H9 (cell line): ENCODE measurements at regions not wholly inside any gene's neighbourhood (a gene's known extent, or its start where the extent isn't known, plus 50 kb on each side); places are given as distances from the start of the nearest gene placed in this dataset.

Experiments
- DNase-seq: peaks from one replicate; pipeline ENCODE4 v3.0.0-alpha.2; 2017
- H2AFZ ChIP-seq: one replicate; pipeline ENCODE4 v1.6.1; 2013; ENCODE audit warnings: mild to moderate bottlenecking, low read length, control low read depth, moderate library complexity
- H2AK5ac ChIP-seq: 2 replicates; pipeline ENCODE4 v1.6.1; 2013; ENCODE audit warnings: low read length, control low read depth, mixed read lengths; ENCODE audit not compliant: insufficient read length
- H2BK120ac ChIP-seq: one replicate; pipeline ENCODE4 v1.6.1; 2013; ENCODE audit warnings: low read depth, mild to moderate bottlenecking, low read length, control low read depth, inconsistent platforms; ENCODE audit not compliant: poor library complexity, severe bottlenecking
- H2BK12ac ChIP-seq: 2 replicates; pipeline ENCODE4 v1.6.1; 2013; ENCODE audit warnings: low read length, control low read depth, mixed read lengths, low read depth; ENCODE audit not compliant: insufficient read length
- H2BK15ac ChIP-seq: 2 replicates; pipeline ENCODE4 v1.6.1; 2013; ENCODE audit warnings: low read depth, low read length, control low read depth
- H2BK20ac ChIP-seq: one replicate; pipeline ENCODE4 v1.6.1; 2013; ENCODE audit warnings: low read depth, mild to moderate bottlenecking, low read length, control low read depth, inconsistent platforms; ENCODE audit not compliant: poor library complexity, severe bottlenecking
- H2BK5ac ChIP-seq: 2 replicates; pipeline ENCODE4 v1.6.1; 2013; ENCODE audit warnings: low read length, control low read depth, mixed read lengths; ENCODE audit not compliant: insufficient read length
- H3K14ac ChIP-seq: 2 replicates; pipeline ENCODE4 v1.6.1; 2013; ENCODE audit warnings: low read length, control low read depth; ENCODE audit not compliant: insufficient read depth
- H3K18ac ChIP-seq: 2 replicates; pipeline ENCODE4 v1.6.1; 2013; ENCODE audit warnings: low read depth, mild to moderate bottlenecking, mixed read lengths, low read length, control low read depth; ENCODE audit not compliant: insufficient read length
- H3K23ac ChIP-seq: 2 replicates; pipeline ENCODE4 v1.6.1; 2013; ENCODE audit warnings: low read length, control low read depth, mixed read lengths, low read depth; ENCODE audit not compliant: insufficient read length
- H3K23me2 ChIP-seq: 2 replicates; pipeline ENCODE4 v1.6.1; 2013; ENCODE audit warnings: low read depth, mild to moderate bottlenecking, mixed read lengths, low read length, control low read depth; ENCODE audit not compliant: insufficient read length, poor library complexity, severe bottlenecking
- H3K27ac ChIP-seq: 2 replicates; pipeline ENCODE4 v1.5.1; 2013; ENCODE audit warnings: low read length, control low read depth, mixed read lengths, low read depth; ENCODE audit not compliant: insufficient read length
- H3K27me3 ChIP-seq: 2 replicates; pipeline ENCODE4 v1.6.1; 2013; ENCODE audit warnings: low read length, control low read depth, inconsistent platforms; ENCODE audit not compliant: insufficient read depth
- H3K4ac ChIP-seq: 2 replicates; pipeline ENCODE4 v1.6.1; 2013; ENCODE audit warnings: low read depth, mild to moderate bottlenecking, control low read depth, inconsistent platforms, low read length, moderate library complexity
- H3K4me1 ChIP-seq: 2 replicates; pipeline ENCODE4 v1.6.1; 2013; ENCODE audit warnings: low read length, control low read depth, inconsistent platforms; ENCODE audit not compliant: insufficient read depth
- H3K4me2 ChIP-seq: 2 replicates; pipeline ENCODE4 v1.6.1; 2013; ENCODE audit warnings: low read length, control low read depth, mixed read lengths; ENCODE audit not compliant: insufficient read length, insufficient read depth
- H3K56ac ChIP-seq: 2 replicates; pipeline ENCODE4 v1.6.1; 2013; ENCODE audit warnings: low read depth, mild to moderate bottlenecking, mixed read lengths, low read length, control low read depth; ENCODE audit not compliant: insufficient read length
- H3K79me1 ChIP-seq: 2 replicates; pipeline ENCODE4 v1.6.1; 2013; ENCODE audit warnings: low read depth, mild to moderate bottlenecking, moderate library complexity, low read length, control low read depth, inconsistent platforms; ENCODE audit not compliant: insufficient read depth, poor library complexity, severe bottlenecking
- H3K79me2 ChIP-seq: 2 replicates; pipeline ENCODE4 v1.6.1; 2013; ENCODE audit warnings: low read length, control low read depth, inconsistent platforms; ENCODE audit not compliant: insufficient read depth
- H3K9ac ChIP-seq: 2 replicates; pipeline ENCODE4 v1.6.1; 2013; ENCODE audit warnings: low read length, control low read depth, mixed read lengths; ENCODE audit not compliant: insufficient read length; ENCODE audit errors: extremely low read depth
- H3K9me3 ChIP-seq: one replicate; pipeline ENCODE4 v1.6.1; 2013; ENCODE audit warnings: low read depth, low read length, inconsistent platforms; ENCODE audit not compliant: control insufficient read depth
- H3T11ph ChIP-seq: one replicate; pipeline ENCODE4 v1.6.1; 2013; ENCODE audit warnings: mild to moderate bottlenecking, low read length, control low read depth, inconsistent platforms
- H4K20me1 ChIP-seq: one replicate; pipeline ENCODE4 v1.6.1; 2013; ENCODE audit not compliant: control insufficient read depth, insufficient read length, insufficient read depth
- H4K5ac ChIP-seq: 2 replicates; pipeline ENCODE4 v1.6.1; 2013; ENCODE audit warnings: low read depth, mild to moderate bottlenecking, mixed read lengths, low read length, control low read depth; ENCODE audit not compliant: insufficient read length
- H4K8ac ChIP-seq: replicated peaks from 2 replicates; pipeline ENCODE4 v1.6.1; 2013; ENCODE audit warnings: low read length, control low read depth, mixed read lengths, low read depth; ENCODE audit not compliant: insufficient read length
- H4K91ac ChIP-seq: 2 replicates; pipeline ENCODE4 v1.6.1; 2013; ENCODE audit warnings: low read depth, mild to moderate bottlenecking, moderate library complexity, mixed read lengths, low read length, control low read depth; ENCODE audit not compliant: insufficient read length
- H3K27ac Mint-ChIP-seq, 3 experiments: 2 replicates in 2 of 3; 3 replicates in 1 of 3; pipeline ENCODE4 v1.8.0; 2020 to 2021; ENCODE audit warnings: mixed read lengths in 3 of 3, mild to moderate bottlenecking in 1 of 3, moderate library complexity in 1 of 3
- H3K27me3 Mint-ChIP-seq: 2 replicates; pipeline ENCODE4 v1.8.0; 2021; ENCODE audit warnings: low read depth, mild to moderate bottlenecking, moderate library complexity, mixed read lengths
- H3K36me3 Mint-ChIP-seq, 3 experiments: 2 replicates in 2 of 3; 3 replicates in 1 of 3; pipeline ENCODE4 v1.8.0; 2020 to 2021; ENCODE audit warnings: low read depth in 3 of 3, mixed read lengths in 3 of 3; ENCODE audit not compliant: insufficient read depth in 1 of 3
- H3K4me1 Mint-ChIP-seq, 2 experiments: 2 replicates each; pipeline ENCODE4 v1.8.0; 2020; ENCODE audit warnings: mixed read lengths in 2 of 2
- H3K4me3 Mint-ChIP-seq, 2 experiments: 2 replicates in 1 of 2; 3 replicates in 1 of 2; pipeline ENCODE4 v1.8.0; 2020 to 2021; ENCODE audit warnings: mild to moderate bottlenecking in 2 of 2, mixed read lengths in 2 of 2, moderate library complexity in 1 of 2
- H3K9me3 Mint-ChIP-seq, 2 experiments: 2 replicates in 1 of 2; 3 replicates in 1 of 2; pipeline ENCODE4 v1.8.0; 2020; ENCODE audit warnings: mild to moderate bottlenecking in 2 of 2, mixed read lengths in 2 of 2, moderate library complexity in 1 of 2
- CTCF ChIP-seq: fragments of 200-600 bp; sonication (generic); conservative IDR thresholded peaks from 3 replicates; pipeline ENCODE4 v1.8.0; 2021; ENCODE audit warnings: antibody characterized with exemption, mild to moderate bottlenecking
- WGBS: extraction: QIAGEN DNeasy Blood & Tissue Kit; methylation state at CpG from one replicate; pipeline ENCODE4 v1.1.7; 2013; ENCODE audit warnings: missing lambda C conversion rate, low lambda C conversion rate, mixed read lengths; ENCODE audit not compliant: insufficient read length; ENCODE audit errors: extremely low coverage; 5-methylcytosine and 5-hydroxymethylcytosine counted together

DNA sequence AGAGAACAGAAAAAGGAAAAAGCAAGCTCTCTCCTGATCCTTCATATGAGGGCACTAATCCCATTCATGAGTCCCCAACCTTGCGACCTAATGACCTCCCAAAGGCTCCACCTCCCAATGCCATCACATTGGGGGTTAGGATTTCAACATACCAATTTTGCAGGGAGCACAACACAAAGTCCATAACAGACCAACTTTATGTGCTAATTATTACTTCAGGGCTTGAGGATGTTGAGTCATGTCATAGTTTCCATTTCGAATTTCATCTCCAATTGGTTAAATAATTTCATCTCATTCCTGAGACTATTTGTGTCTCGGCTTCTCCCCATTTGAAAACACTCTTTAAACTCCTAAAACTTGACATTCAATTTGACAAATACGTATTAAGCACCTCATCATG is 69.9 kb upstream of the KLF7 start:
- no peak for DNase-seq
- H3K36me3 Mint-ChIP-seq = no peaks in the 10 kb centered on the region; a peak in 1 of 7 replicates

More for the DNA sequence above, 69.9 kb upstream of the KLF7 start:
- WGBS = no CpG with 5 or more reads among the region's 4 CpGs
- H3K9me3 ChIP-seq = no peaks in the 10 kb centered on the region
- no peaks in the 10 kb centered on the region for H3K27me3 ChIP-seq
- Mint-ChIP-seq H3K9me3 (no peaks in the 10 kb centered on the region; a peak in 1 of 5 replicates), H3K4me3 (no peak overlapping the region), H3K4me1 (peaks cover 37 to 38% of the 10 kb centered on the region in 2 experiments), H3K27me3 (no peaks in the 10 kb centered on the region; the same call in 1 of the 2 replicates), H3K27ac (no peak overlapping the region)
- no peaks in the 10 kb centered on the region for H3K79me1 ChIP-seq
- H3K14ac ChIP-seq = no peak overlapping the region
- no peaks in the 10 kb centered on the region for H4K20me1 ChIP-seq
- H3K56ac ChIP-seq = no peak overlapping the region
- no peak for TF ChIP-seq CTCF
- no peak overlapping the region for H2BK15ac ChIP-seq
- H3T11ph ChIP-seq = no peak overlapping the region
- no peak overlapping the region for H3K4me2 ChIP-seq
- H4K91ac ChIP-seq = no peak overlapping the region
- no peak overlapping the region for H2AFZ ChIP-seq
- no peak overlapping the region for H2BK120ac ChIP-seq
- no peak overlapping the region for H4K5ac ChIP-seq
- H2BK12ac ChIP-seq = no peak overlapping the region
- no peak overlapping the region for H2AK5ac ChIP-seq
- no peaks in the 10 kb centered on the region for H3K23me2 ChIP-seq
- H3K4ac ChIP-seq = no peak overlapping the region
- H3K9ac ChIP-seq = no peak overlapping the region
- no peak overlapping the region for H3K18ac ChIP-seq
- H2BK5ac ChIP-seq = no peak overlapping the region
- no peaks in the 10 kb centered on the region for H3K79me2 ChIP-seq
- H3K23ac ChIP-seq = no peak overlapping the region
- H3K4me1 ChIP-seq = no peaks in the 10 kb centered on the region
- no peak overlapping the region for H4K8ac ChIP-seq
- no peak overlapping the region for H2BK20ac ChIP-seq
- H3K27ac ChIP-seq = no peak overlapping the region
